ENCODE measurements at regions not wholly inside any gene's neighbourhood (a gene's known extent, or its start where the extent isn't known, plus 50 kb on each side); places are given as distances from the start of the nearest gene placed in this dataset.

GRCh38 chr13:59532405-59532804, 631.3 kb downstream of the DIAPH3 start:
- Histone ChIP-seq H3K79me2 (ENCODE audit: insufficient read depth, low read length) (no peaks in the 10 kb centered on the region), H4K5ac (ENCODE audit: insufficient read length, low read depth, low read length) (no peak overlapping the region), H2AK5ac (ENCODE audit: insufficient read length, low read length) (no peak overlapping the region), H3K79me1 (ENCODE audit: insufficient read depth, low read depth, low read length, poor library complexity, severe bottlenecking) (no peaks in the 10 kb centered on the region), H3K27ac (ENCODE audit: insufficient read length, low read depth, low read length) (no peak overlapping the region), H3K4ac (ENCODE audit: low read depth, low read length) (no peak overlapping the region), H3K14ac (ENCODE audit: insufficient read depth, low read length) (no peak overlapping the region), H3K4me2 (ENCODE audit: insufficient read depth, insufficient read length, low read length) (no peak overlapping the region), H2AFZ (ENCODE audit: low read length) (no peak overlapping the region), H3K9ac (ENCODE audit: extremely low read depth, insufficient read length, low read length) (no peak overlapping the region), H4K20me1 (ENCODE audit: control insufficient read depth, insufficient read depth, insufficient read length) (no peaks in the 10 kb centered on the region), H3K27me3 (ENCODE audit: insufficient read depth, low read length) (no peaks in the 10 kb centered on the region), H3K23ac (ENCODE audit: insufficient read length, low read depth, low read length) (no peak overlapping the region), H2BK120ac (ENCODE audit: low read depth, low read length, poor library complexity, severe bottlenecking) (no peak overlapping the region), H4K91ac (ENCODE audit: insufficient read length, low read depth, low read length) (no peak overlapping the region), H2BK12ac (ENCODE audit: insufficient read length, low read depth, low read length) (no peak overlapping the region), H3K4me1 (ENCODE audit: insufficient read depth, low read length) (peaks cover 2% of the 10 kb centered on the region), H2BK5ac (ENCODE audit: insufficient read length, low read length) (no peak overlapping the region), H2BK15ac (ENCODE audit: low read depth, low read length) (no peak overlapping the region), H3K56ac (ENCODE audit: insufficient read length, low read depth, low read length) (no peak overlapping the region), H4K8ac (replicated peaks; ENCODE audit: insufficient read length, low read depth, low read length) (no peak overlapping the region), H3K18ac (ENCODE audit: insufficient read length, low read depth, low read length) (no peak overlapping the region), H3T11ph (ENCODE audit: low read length) (no peak overlapping the region), H3K23me2 (ENCODE audit: insufficient read length, low read depth, low read length, poor library complexity, severe bottlenecking) (no peaks in the 10 kb centered on the region), H2BK20ac (ENCODE audit: low read depth, low read length, poor library complexity, severe bottlenecking) (no peak overlapping the region), H3K9me3 (ENCODE audit: control insufficient read depth, low read depth, low read length) (no peaks in the 10 kb centered on the region)
- Mint-ChIP-seq H3K9me3 (no peaks in the 10 kb centered on the region), H3K27ac (no peak overlapping the region; a peak in 1 of 7 replicates), H3K27me3 (ENCODE audit: low read depth) (no peaks in the 10 kb centered on the region), H3K36me3 (ENCODE audit: insufficient read depth in 1 of 3, low read depth in 3 of 3) (no peaks in the 10 kb centered on the region), H3K4me3 (no peak overlapping the region), H3K4me1 (peaks cover 25 to 27% of the 10 kb centered on the region in 2 experiments)
- no CpG with 5 or more reads among the region's 2 CpGs for WGBS (ENCODE audit: extremely low coverage, insufficient read length, low lambda C conversion rate)
- DNase-seq = no peak
- TF ChIP-seq, protein P1, sequence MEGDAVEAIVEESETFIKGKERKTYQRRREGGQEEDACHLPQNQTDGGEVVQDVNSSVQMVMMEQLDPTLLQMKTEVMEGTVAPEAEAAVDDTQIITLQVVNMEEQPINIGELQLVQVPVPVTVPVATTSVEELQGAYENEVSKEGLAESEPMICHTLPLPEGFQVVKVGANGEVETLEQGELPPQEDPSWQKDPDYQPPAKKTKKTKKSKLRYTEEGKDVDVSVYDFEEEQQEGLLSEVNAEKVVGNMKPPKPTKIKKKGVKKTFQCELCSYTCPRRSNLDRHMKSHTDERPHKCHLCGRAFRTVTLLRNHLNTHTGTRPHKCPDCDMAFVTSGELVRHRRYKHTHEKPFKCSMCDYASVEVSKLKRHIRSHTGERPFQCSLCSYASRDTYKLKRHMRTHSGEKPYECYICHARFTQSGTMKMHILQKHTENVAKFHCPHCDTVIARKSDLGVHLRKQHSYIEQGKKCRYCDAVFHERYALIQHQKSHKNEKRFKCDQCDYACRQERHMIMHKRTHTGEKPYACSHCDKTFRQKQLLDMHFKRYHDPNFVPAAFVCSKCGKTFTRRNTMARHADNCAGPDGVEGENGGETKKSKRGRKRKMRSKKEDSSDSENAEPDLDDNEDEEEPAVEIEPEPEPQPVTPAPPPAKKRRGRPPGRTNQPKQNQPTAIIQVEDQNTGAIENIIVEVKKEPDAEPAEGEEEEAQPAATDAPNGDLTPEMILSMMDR (conservative IDR thresholded peaks at IDR 0.05) = no peak
